Middle frontal gyrus (tissue), 1 donor: ENCODE measurements at regions not wholly inside any gene's neighbourhood (a gene's known extent, or its start where the extent isn't known, plus 50 kb on each side); places are given as distances from the start of the nearest gene placed in this dataset.

Source experiments
- DNase-seq: peaks from one replicate; pipeline ENCODE4 v3.0.0-alpha.2; 2015; ENCODE audit warnings: low spot score; ENCODE audit errors: extremely low spot score

- DNase-seq, result no peak
These were observed 349.8 kb downstream of the PPARGC1A start for GRCh38 chr4:23539969-23540569.

GRCh38 chr4:23533859-23534258 is 356.0 kb downstream of the PPARGC1A start:
- DNase-seq, result no peak

- no peak for DNase-seq
These were observed 373.1 kb downstream of the PPARGC1A start for GRCh38 chr4:23516716-23517115.

- no peak for DNase-seq
These were observed 385.8 kb downstream of the PPARGC1A start for GRCh38 chr4:23504083-23504482.

- DNase-seq, result no peak
These were observed 388.9 kb downstream of the PPARGC1A start for GRCh38 chr4:23500894-23501449.

- DNase-seq, result no peak
These were observed 404.0 kb downstream of the PPARGC1A start for GRCh38 chr4:23485801-23486200.

GRCh38 chr4:23484689-23485088 is 405.2 kb downstream of the PPARGC1A start:
- DNase-seq, result no peak

GRCh38 chr4:23483320-23483960 is 406.4 kb downstream of the PPARGC1A start:
- no peak for DNase-seq

GRCh38 chr4:23481566-23481965 is 408.3 kb downstream of the PPARGC1A start:
- no peak for DNase-seq

- no peak for DNase-seq
These were observed 411.9 kb downstream of the PPARGC1A start for GRCh38 chr4:23477905-23478304.

- no peak for DNase-seq
These were observed 413.2 kb downstream of the PPARGC1A start for GRCh38 chr4:23476515-23477090.

- no peak for DNase-seq
These were observed 426.8 kb downstream of the PPARGC1A start for GRCh38 chr4:23463071-23463470.

GRCh38 chr4:23458054-23458453 is 431.8 kb downstream of the PPARGC1A start:
- no peak for DNase-seq

GRCh38 chr4:23456864-23457263 is 433.0 kb downstream of the PPARGC1A start:
- no peak for DNase-seq

GRCh38 chr4:23455456-23456158 is 434.2 kb downstream of the PPARGC1A start:
- no peak for DNase-seq

- DNase-seq, result no peak
These were observed 448.2 kb downstream of the PPARGC1A start for GRCh38 chr4:23441530-23442069.

GRCh38 chr4:23438764-23439163 is 451.1 kb downstream of the PPARGC1A start:
- no peak for DNase-seq

GRCh38 chr4:23429497-23429896 is 460.4 kb downstream of the PPARGC1A start:
- DNase-seq, result no peak

GRCh38 chr4:23425570-23425969 is 464.3 kb downstream of the PPARGC1A start:
- DNase-seq, result no peak

- DNase-seq, result no peak
These were observed 466.3 kb downstream of the PPARGC1A start for GRCh38 chr4:23423540-23423939.

- DNase-seq, result no peak
These were observed 467.0 kb downstream of the PPARGC1A start for GRCh38 chr4:23422878-23423277.

- DNase-seq, result no peak
These were observed 476.2 kb downstream of the PPARGC1A start for GRCh38 chr4:23413631-23414030.
